ENCODE measurements at regions not wholly inside any gene's neighbourhood (a gene's known extent, or its start where the extent isn't known, plus 50 kb on each side); places are given as distances from the start of the nearest gene placed in this dataset.

- TF ChIP-seq POLR2A (IDR thresholded peaks at IDR 0.05; ENCODE audit: low read depth) (no peak), EP300 (IDR thresholded peaks at IDR 0.05) (no peak)
- TF ChIP-seq, protein P1, sequence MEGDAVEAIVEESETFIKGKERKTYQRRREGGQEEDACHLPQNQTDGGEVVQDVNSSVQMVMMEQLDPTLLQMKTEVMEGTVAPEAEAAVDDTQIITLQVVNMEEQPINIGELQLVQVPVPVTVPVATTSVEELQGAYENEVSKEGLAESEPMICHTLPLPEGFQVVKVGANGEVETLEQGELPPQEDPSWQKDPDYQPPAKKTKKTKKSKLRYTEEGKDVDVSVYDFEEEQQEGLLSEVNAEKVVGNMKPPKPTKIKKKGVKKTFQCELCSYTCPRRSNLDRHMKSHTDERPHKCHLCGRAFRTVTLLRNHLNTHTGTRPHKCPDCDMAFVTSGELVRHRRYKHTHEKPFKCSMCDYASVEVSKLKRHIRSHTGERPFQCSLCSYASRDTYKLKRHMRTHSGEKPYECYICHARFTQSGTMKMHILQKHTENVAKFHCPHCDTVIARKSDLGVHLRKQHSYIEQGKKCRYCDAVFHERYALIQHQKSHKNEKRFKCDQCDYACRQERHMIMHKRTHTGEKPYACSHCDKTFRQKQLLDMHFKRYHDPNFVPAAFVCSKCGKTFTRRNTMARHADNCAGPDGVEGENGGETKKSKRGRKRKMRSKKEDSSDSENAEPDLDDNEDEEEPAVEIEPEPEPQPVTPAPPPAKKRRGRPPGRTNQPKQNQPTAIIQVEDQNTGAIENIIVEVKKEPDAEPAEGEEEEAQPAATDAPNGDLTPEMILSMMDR (IDR thresholded peaks at IDR 0.05) = no peak
Observed at GRCh38 chr6:127030111-127030510, 88.4 kb upstream of the RSPO3 start.
